C4-2B (cell line): ENCODE measurements at regions not wholly inside any gene's neighbourhood (a gene's known extent, or its start where the extent isn't known, plus 50 kb on each side); places are given as distances from the start of the nearest gene placed in this dataset.

Experiments used
- CTCF ChIP-seq: fragments of 450-650 bp; conservative IDR thresholded peaks from 2 replicates; pipeline ENCODE4 v1.5.1; 2017; ENCODE audit warnings: mild to moderate bottlenecking
- ZFX ChIP-seq: fragments of 450-650 bp; IDR thresholded peaks from 2 replicates; pipeline ENCODE4 v1.6.1; 2017

GRCh38 chr22:49320714-49321476 lies 506.8 kb downstream of the BRD1 start:
- TF ChIP-seq CTCF (no peak), ZFX (no peak)
